Astrocyte of the cerebellum (primary cell): ENCODE measurements at regions not wholly inside any gene's neighbourhood (a gene's known extent, or its start where the extent isn't known, plus 50 kb on each side); places are given as distances from the start of the nearest gene placed in this dataset.

Source experiments
- DNase-seq: peaks from one replicate; pipeline ENCODE4 v3.0.0-alpha.2; 2011; ENCODE audit warnings: low read depth
- H3K4me3 ChIP-seq: 2 replicates; pipeline ENCODE4 v1.5.1; 2011; ENCODE audit warnings: mild to moderate bottlenecking, low read depth, low read length, moderate library complexity
- in situ Hi-C: cut with HindIII; loops from 2 replicates; pipeline ENCODE4 v1.10.0; 2017; ENCODE audit warnings: low sequenced_read_pairs
- TF ChIP-seq, protein P1 (sequence below): IDR thresholded peaks from 2 replicates; pipeline ENCODE4 v1.5.1; 2012; ENCODE audit warnings: low read length, low read depth, moderate library complexity, mild to moderate bottlenecking; ENCODE audit errors: missing control alignments

GRCh38 chr2:59866436-59866835 lies 687.0 kb downstream of the BCL11A start:
- DNase-seq, result no peak
- TF ChIP-seq, protein P1, sequence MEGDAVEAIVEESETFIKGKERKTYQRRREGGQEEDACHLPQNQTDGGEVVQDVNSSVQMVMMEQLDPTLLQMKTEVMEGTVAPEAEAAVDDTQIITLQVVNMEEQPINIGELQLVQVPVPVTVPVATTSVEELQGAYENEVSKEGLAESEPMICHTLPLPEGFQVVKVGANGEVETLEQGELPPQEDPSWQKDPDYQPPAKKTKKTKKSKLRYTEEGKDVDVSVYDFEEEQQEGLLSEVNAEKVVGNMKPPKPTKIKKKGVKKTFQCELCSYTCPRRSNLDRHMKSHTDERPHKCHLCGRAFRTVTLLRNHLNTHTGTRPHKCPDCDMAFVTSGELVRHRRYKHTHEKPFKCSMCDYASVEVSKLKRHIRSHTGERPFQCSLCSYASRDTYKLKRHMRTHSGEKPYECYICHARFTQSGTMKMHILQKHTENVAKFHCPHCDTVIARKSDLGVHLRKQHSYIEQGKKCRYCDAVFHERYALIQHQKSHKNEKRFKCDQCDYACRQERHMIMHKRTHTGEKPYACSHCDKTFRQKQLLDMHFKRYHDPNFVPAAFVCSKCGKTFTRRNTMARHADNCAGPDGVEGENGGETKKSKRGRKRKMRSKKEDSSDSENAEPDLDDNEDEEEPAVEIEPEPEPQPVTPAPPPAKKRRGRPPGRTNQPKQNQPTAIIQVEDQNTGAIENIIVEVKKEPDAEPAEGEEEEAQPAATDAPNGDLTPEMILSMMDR, result no peak
- H3K4me3 ChIP-seq, result no peak overlapping the region
- in situ Hi-C loops, result no loop called here

DNA sequence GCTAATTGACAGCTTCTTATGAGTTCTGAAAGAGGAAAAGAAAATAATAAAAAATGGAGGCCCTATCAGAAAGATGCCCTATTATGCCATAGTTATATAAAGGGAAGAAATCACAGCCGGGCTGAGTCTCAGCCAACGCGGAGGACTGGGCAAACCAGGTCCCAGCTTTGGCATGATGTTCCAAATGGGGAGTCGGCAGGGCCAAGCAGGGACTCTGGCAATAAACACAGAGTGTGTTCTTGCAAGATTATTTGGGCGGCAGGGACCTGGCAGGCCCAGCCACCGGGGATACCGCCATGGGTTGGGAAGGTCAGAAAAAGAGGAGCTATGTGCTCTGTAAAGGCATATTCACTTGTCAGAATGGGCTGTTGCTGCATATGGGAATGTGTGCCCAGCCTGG lies 694.9 kb downstream of the BCL11A start:
- TF ChIP-seq, protein P1, result no peak
- H3K4me3 ChIP-seq, result no peak overlapping the region
- no peak for DNase-seq
- in situ Hi-C loops, result no loop called here

DNA sequence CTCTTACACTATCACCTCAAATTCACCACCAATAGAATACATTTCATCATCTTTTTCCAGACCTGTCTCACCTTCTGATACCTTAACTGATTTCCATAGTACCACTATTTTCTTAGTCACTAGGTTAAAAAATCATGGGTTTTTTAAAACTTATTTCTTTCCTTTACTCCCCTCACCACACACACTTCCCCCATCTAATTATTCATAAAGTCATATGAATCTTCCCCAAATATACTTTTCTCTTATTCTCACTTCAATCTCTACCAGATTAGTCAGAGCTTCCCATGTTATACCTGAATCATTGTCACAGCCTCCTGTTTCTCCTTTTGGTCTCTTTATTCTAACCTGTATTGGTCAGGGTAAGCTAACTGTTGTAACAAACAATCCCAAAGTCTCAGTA lies 696.3 kb downstream of the BCL11A start:
- no peak overlapping the region for H3K4me3 ChIP-seq
- in situ Hi-C loops, result no loop called here
- TF ChIP-seq, protein P1, result no peak
- no peak for DNase-seq

GRCh38 chr2:59856391-59856790 lies 697.1 kb downstream of the BCL11A start:
- H3K4me3 ChIP-seq, result no peak overlapping the region
- TF ChIP-seq, protein P1, result no peak
- in situ Hi-C loops, result no loop called here
- no peak for DNase-seq

DNA sequence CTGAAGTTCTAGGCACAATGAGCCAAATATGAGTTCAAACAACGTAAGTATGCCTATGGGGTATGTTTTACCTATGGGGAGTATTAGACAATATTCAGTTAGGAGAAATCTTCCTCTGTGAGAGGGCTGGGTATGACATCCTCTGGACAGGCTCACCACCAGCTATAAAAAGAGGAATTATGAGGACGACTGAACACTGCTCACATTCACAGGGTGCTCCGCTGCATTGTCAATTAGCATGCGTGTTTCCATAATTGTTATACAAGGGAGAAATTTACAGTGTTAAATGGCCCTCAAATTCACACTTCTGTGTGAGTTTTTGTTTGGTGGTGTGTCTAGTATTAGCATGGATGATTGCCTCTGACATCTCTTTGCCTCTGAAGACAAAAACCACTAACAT lies 700.4 kb downstream of the BCL11A start:
- TF ChIP-seq, protein P1, result no peak
- DNase-seq, result no peak
- in situ Hi-C loops, result no loop called here
- H3K4me3 ChIP-seq, result no peak overlapping the region

DNA sequence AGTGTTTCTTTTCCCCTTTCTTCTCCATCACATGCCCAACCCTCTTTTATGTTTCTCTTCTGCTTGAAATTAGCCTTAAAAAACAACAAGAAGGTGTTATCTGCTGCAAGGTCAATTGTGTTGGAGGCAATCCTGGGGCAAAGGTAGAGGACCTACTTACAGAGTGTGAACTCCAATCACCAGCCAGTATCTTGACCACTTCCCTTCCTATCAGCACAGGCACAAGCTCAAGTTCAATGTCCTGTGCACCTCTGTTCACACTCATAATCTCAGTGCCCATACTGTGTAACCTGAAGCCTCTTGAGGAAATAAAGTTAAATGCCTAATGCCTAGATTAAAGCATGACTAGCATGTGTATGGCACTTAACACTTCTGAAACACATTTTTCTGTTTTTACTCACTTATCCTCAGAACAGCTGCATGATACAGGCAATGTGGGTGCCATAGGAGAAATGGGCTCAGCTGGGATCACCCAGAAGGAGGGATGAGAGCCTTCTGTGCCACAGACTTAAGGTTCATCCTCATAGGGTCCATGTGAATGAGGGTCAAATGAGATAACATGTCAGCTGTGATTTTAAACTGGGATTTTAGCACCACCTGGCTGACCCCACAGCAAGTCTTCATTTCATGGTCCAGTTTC lies 701.5 kb downstream of the BCL11A start:
- in situ Hi-C loops, result no loop called here
- no peak for DNase-seq
- no peak overlapping the region for H3K4me3 ChIP-seq
- TF ChIP-seq, protein P1, result no peak

GRCh38 chr2:59850554-59850953 lies 702.9 kb downstream of the BCL11A start:
- no peak overlapping the region for H3K4me3 ChIP-seq
- in situ Hi-C loops, result no loop called here
- TF ChIP-seq, protein P1, result no peak
- no peak for DNase-seq
